HL-60 (cell line): ENCODE measurements at regions not wholly inside any gene's neighbourhood (a gene's known extent, or its start where the extent isn't known, plus 50 kb on each side); places are given as distances from the start of the nearest gene placed in this dataset.

Source experiments
- DNase-seq, 2 experiments: peaks; one replicate each; pipeline ENCODE4 v3.0.0-alpha.2; 2010 to 2020; ENCODE audit warnings: low read depth in 1 of 2, low spot score in 1 of 2
- H3K27ac ChIP-seq: fragments of 250-450 bp; sonication (Bioruptor Pico); replicated peaks from 2 replicates; pipeline ENCODE4 v1.5.1; 2020; ENCODE audit warnings: mild to moderate bottlenecking, moderate library complexity
- H3K27me3 ChIP-seq: fragments of 250-450 bp; sonication (Bioruptor Pico); 2 replicates; pipeline ENCODE4 v1.5.1; 2021; ENCODE audit warnings: mild to moderate bottlenecking, moderate library complexity; ENCODE audit not compliant: insufficient read depth, poor library complexity, severe bottlenecking
- H3K4me3 ChIP-seq: replicated peaks from 2 replicates; pipeline ENCODE4 v1.5.1; 2011; ENCODE audit warnings: mild to moderate bottlenecking, control low read depth, low read length; ENCODE audit not compliant: insufficient read depth
- GABPA ChIP-seq: IDR thresholded peaks from 2 replicates; pipeline ENCODE4 v1.6.1; 2012; ENCODE audit warnings: low read depth
- POLR2AphosphoS5 ChIP-seq: IDR thresholded peaks from 2 replicates; pipeline ENCODE4 v1.6.1; 2012; ENCODE audit warnings: low read depth
- SPI1 ChIP-seq: IDR thresholded peaks from 2 replicates; pipeline ENCODE4 v1.6.1; 2012; ENCODE audit warnings: low read depth, mild to moderate bottlenecking, borderline replicate concordance
- TF ChIP-seq, protein P1 (sequence below): IDR thresholded peaks from one replicate; pipeline ENCODE4 v1.5.1; 2011; ENCODE audit warnings: low read length, control low read depth, inconsistent platforms; ENCODE audit not compliant: insufficient read depth
- TF ChIP-seq, protein P2 (sequence below): IDR thresholded peaks from 2 replicates; pipeline ENCODE4 v1.6.1; 2012; ENCODE audit warnings: low read depth; ENCODE audit not compliant: insufficient replicate concordance

GRCh38 chr1:24253571-24253970 is 65.6 kb upstream of the GRHL3 start:
- Histone ChIP-seq H3K27me3 (no peaks in the 10 kb centered on the region), H3K4me3 (no peak overlapping the region), H3K27ac (no peak overlapping the region)
- no peak for TF ChIP-seq SPI1
- no peak for TF ChIP-seq POLR2AphosphoS5
- TF ChIP-seq GABPA = no peak
- TF ChIP-seq, protein P1, sequence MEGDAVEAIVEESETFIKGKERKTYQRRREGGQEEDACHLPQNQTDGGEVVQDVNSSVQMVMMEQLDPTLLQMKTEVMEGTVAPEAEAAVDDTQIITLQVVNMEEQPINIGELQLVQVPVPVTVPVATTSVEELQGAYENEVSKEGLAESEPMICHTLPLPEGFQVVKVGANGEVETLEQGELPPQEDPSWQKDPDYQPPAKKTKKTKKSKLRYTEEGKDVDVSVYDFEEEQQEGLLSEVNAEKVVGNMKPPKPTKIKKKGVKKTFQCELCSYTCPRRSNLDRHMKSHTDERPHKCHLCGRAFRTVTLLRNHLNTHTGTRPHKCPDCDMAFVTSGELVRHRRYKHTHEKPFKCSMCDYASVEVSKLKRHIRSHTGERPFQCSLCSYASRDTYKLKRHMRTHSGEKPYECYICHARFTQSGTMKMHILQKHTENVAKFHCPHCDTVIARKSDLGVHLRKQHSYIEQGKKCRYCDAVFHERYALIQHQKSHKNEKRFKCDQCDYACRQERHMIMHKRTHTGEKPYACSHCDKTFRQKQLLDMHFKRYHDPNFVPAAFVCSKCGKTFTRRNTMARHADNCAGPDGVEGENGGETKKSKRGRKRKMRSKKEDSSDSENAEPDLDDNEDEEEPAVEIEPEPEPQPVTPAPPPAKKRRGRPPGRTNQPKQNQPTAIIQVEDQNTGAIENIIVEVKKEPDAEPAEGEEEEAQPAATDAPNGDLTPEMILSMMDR = no peak
- TF ChIP-seq, protein P2, sequence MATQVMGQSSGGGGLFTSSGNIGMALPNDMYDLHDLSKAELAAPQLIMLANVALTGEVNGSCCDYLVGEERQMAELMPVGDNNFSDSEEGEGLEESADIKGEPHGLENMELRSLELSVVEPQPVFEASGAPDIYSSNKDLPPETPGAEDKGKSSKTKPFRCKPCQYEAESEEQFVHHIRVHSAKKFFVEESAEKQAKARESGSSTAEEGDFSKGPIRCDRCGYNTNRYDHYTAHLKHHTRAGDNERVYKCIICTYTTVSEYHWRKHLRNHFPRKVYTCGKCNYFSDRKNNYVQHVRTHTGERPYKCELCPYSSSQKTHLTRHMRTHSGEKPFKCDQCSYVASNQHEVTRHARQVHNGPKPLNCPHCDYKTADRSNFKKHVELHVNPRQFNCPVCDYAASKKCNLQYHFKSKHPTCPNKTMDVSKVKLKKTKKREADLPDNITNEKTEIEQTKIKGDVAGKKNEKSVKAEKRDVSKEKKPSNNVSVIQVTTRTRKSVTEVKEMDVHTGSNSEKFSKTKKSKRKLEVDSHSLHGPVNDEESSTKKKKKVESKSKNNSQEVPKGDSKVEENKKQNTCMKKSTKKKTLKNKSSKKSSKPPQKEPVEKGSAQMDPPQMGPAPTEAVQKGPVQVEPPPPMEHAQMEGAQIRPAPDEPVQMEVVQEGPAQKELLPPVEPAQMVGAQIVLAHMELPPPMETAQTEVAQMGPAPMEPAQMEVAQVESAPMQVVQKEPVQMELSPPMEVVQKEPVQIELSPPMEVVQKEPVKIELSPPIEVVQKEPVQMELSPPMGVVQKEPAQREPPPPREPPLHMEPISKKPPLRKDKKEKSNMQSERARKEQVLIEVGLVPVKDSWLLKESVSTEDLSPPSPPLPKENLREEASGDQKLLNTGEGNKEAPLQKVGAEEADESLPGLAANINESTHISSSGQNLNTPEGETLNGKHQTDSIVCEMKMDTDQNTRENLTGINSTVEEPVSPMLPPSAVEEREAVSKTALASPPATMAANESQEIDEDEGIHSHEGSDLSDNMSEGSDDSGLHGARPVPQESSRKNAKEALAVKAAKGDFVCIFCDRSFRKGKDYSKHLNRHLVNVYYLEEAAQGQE = no peak
- no peak for DNase-seq

GRCh38 chr1:24252185-24252780 is 65.2 kb upstream of the IFNLR1 start:
- Histone ChIP-seq H3K27ac (no peak overlapping the region), H3K27me3 (no peaks in the 10 kb centered on the region), H3K4me3 (no peak overlapping the region)
- DNase-seq = no peak
- TF ChIP-seq, protein P2 = no peak
- no peak for TF ChIP-seq POLR2AphosphoS5
- no peak for TF ChIP-seq SPI1
- TF ChIP-seq GABPA = no peak
- TF ChIP-seq, protein P1 = no peak

- Histone ChIP-seq H3K27ac (no peak overlapping the region), H3K4me3 (no peak overlapping the region), H3K27me3 (no peaks in the 10 kb centered on the region)
- no peak for DNase-seq
- TF ChIP-seq, protein P2 = no peak
- TF ChIP-seq POLR2AphosphoS5 (no peak), GABPA (no peak), SPI1 (no peak)
- TF ChIP-seq, protein P1 = no peak
Observed at GRCh38 chr1:24251501-24251900, 64.4 kb upstream of the IFNLR1 start.
